Panc1 (cell line): ENCODE measurements at regions not wholly inside any gene's neighbourhood (a gene's known extent, or its start where the extent isn't known, plus 50 kb on each side); places are given as distances from the start of the nearest gene placed in this dataset.

Experiments used
- CTCF ChIP-seq: fragments of 450-650 bp; IDR thresholded peaks from 2 replicates; pipeline ENCODE4 v1.5.1; 2017; ENCODE audit warnings: mild to moderate bottlenecking
- POLR2AphosphoS5 ChIP-seq: IDR thresholded peaks from 2 replicates; pipeline ENCODE4 v1.6.1; 2012; ENCODE audit warnings: mild to moderate bottlenecking, low read depth, low read length, moderate library complexity
- REST ChIP-seq, 2 experiments: IDR thresholded peaks; 2 replicates each; pipeline ENCODE4 v1.6.1; 2011 to 2012; ENCODE audit warnings: low read depth in 2 of 2, control low read depth in 1 of 2, low read length in 1 of 2, mild to moderate bottlenecking in 1 of 2, moderate library complexity in 1 of 2; ENCODE audit not compliant: insufficient read depth in 1 of 2
- SIN3A ChIP-seq: IDR thresholded peaks from 2 replicates; pipeline ENCODE4 v1.6.1; 2012; ENCODE audit warnings: low read depth, mild to moderate bottlenecking, low read length, moderate library complexity, borderline replicate concordance; ENCODE audit not compliant: insufficient read depth

DNA sequence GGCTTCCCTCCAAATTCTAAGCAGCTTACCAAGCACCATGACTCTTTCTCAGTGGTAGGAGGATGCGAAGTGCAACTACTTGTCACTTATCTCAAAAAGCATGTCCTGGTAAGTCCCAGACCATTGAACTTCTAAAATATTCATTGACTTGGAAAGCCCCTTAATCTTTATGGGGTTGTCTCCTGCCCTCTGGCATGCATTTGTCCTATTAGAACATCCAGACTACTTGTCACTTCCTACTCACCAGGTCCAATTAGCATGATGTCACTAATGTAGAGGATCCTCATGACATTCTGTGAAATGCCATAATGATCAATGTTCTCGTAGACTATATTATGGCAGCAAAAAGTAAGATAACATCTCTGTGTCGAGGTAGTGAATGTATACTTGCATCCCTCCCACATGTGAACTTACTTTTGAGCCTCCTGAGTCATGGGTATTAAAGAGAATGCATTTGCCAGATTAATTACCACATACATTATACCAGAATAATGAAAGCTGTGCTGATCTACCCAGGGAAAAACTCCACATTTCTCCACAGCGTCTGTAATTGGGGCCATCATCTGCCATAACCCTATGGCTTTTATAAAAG lies 63.5 kb upstream of the RAD23B start:
- TF ChIP-seq CTCF (no peak), POLR2AphosphoS5 (no peak), SIN3A (no peak), REST (IDR thresholded peaks at IDR 0.05; ENCODE audit: insufficient read depth in 1 of 2, low read depth in 2 of 2, low read length in 1 of 2) (no peak)
